IMR-90 (cell line): ENCODE measurements at regions not wholly inside any gene's neighbourhood (a gene's known extent, or its start where the extent isn't known, plus 50 kb on each side); places are given as distances from the start of the nearest gene placed in this dataset.

ENCODE experiments used
- ATAC-seq: fragments of 200-7000 bp; cut with Tn5 transposase; 2 replicates; pipeline ENCODE4 v1.9.1; 2020; ENCODE audit warnings: low read depth, mild to moderate bottlenecking, moderate library complexity
- BruUV-seq: library from RNA; stranded (reverse); fragments of 400-500 nt; replicated peaks from 2 replicates; lab custom pipeline; 2021; lab: Mats Ljungman, UMichigan
- CTCF ChIA-PET: fragments of 300-600 bp; formaldehyde crosslinking; extraction: SDS; loops from one replicate; lab custom pipeline; 2021; ENCODE audit warnings: antibody characterized with exemption; lab: Yijun Ruan, JAX
- POLR2A ChIA-PET: fragments of 300-600 bp; sonication (Branson Sonifier 250); formaldehyde crosslinking; loops from one replicate; lab custom pipeline; 2022; ENCODE audit warnings: antibody characterized with exemption; ENCODE audit not compliant: unreplicated experiment; lab: Charles Lee
- DNase-seq: peaks from one replicate; pipeline ENCODE4 v3.0.0; 2013
- H2AFZ ChIP-seq: replicated peaks from 2 replicates; pipeline ENCODE3; 2013; ENCODE audit warnings: low read length, mild to moderate bottlenecking; ENCODE audit not compliant: poor library complexity
- H2AK5ac ChIP-seq: 2 replicates; pipeline ENCODE4 v1.6.1; 2013; ENCODE audit warnings: low read depth, low read length, inconsistent platforms
- H2AK9ac ChIP-seq: replicated peaks from 2 replicates; pipeline ENCODE3; 2013; ENCODE audit warnings: mild to moderate bottlenecking, low read depth, low read length, moderate library complexity; ENCODE audit not compliant: poor library complexity
- H2BK120ac ChIP-seq: 2 replicates; pipeline ENCODE4 v1.6.1; 2013; ENCODE audit warnings: low read depth, low read length, inconsistent platforms
- H2BK15ac ChIP-seq: 3 replicates; pipeline ENCODE4 v1.6.1; 2013; ENCODE audit warnings: low read depth, low read length, inconsistent platforms
- H2BK20ac ChIP-seq: 2 replicates; pipeline ENCODE4 v1.6.1; 2013; ENCODE audit warnings: low read depth, mild to moderate bottlenecking, inconsistent platforms, low read length, moderate library complexity
- H2BK5ac ChIP-seq: 2 replicates; pipeline ENCODE4 v1.6.1; 2013; ENCODE audit warnings: mild to moderate bottlenecking, low read depth, low read length, inconsistent platforms; ENCODE audit not compliant: poor library complexity, severe bottlenecking
- H3K14ac ChIP-seq: replicated peaks from 2 replicates; pipeline ENCODE4 v1.6.1; 2013; ENCODE audit warnings: low read depth, low read length, inconsistent platforms
- H3K18ac ChIP-seq: 2 replicates; pipeline ENCODE4 v1.6.1; 2013; ENCODE audit warnings: low read depth, low read length, control low read depth
- H3K23ac ChIP-seq: 2 replicates; pipeline ENCODE4 v1.6.1; 2013; ENCODE audit warnings: low read depth, low read length, inconsistent platforms
- H3K27ac ChIP-seq: 2 replicates; pipeline ENCODE4 v1.5.1; 2013; ENCODE audit warnings: mild to moderate bottlenecking, control low read depth, low read length; ENCODE audit not compliant: insufficient read depth
- H3K27me3 ChIP-seq: 2 replicates; pipeline ENCODE4 v1.6.1; 2013; ENCODE audit warnings: low read length; ENCODE audit not compliant: control insufficient read depth, insufficient read depth
- H3K36me3 ChIP-seq: 2 replicates; pipeline ENCODE4 v1.6.1; 2013; ENCODE audit warnings: low read length, mixed read lengths; ENCODE audit not compliant: control insufficient read depth, insufficient read depth
- H3K4ac ChIP-seq: 2 replicates; pipeline ENCODE4 v1.6.1; 2013; ENCODE audit warnings: low read depth, low read length, inconsistent platforms
- H3K4me1 ChIP-seq: 2 replicates; pipeline ENCODE4 v1.6.1; 2013; ENCODE audit warnings: low read length, mixed read lengths; ENCODE audit not compliant: control insufficient read depth, insufficient read depth
- H3K4me2 ChIP-seq: 2 replicates; pipeline ENCODE4 v1.6.1; 2013; ENCODE audit warnings: low read depth, mild to moderate bottlenecking, control low read depth, low read length, moderate library complexity
- H3K4me3 ChIP-seq: 2 replicates; pipeline ENCODE4 v1.5.1; 2013; ENCODE audit warnings: low read depth, mild to moderate bottlenecking, control low read depth, low read length, moderate library complexity; ENCODE audit not compliant: insufficient read depth
- H3K56ac ChIP-seq: 2 replicates; pipeline ENCODE4 v1.6.1; 2013; ENCODE audit warnings: low read length, inconsistent platforms; ENCODE audit not compliant: insufficient read depth; ENCODE audit errors: extremely low read depth
- H3K79me1 ChIP-seq, 2 experiments: 2 replicates each; pipeline ENCODE4 v1.6.1; 2013; ENCODE audit warnings: low read length in 2 of 2, inconsistent platforms in 1 of 2, low read depth in 1 of 2
- H3K9ac ChIP-seq: 2 replicates; pipeline ENCODE4 v1.6.1; 2013; ENCODE audit warnings: low read depth, low read length, control low read depth
- H3K9me1 ChIP-seq: 2 replicates; pipeline ENCODE4 v1.6.1; 2013; ENCODE audit warnings: low read length, inconsistent platforms; ENCODE audit not compliant: insufficient read depth
- H3K9me3 ChIP-seq: 2 replicates; pipeline ENCODE4 v1.6.1; 2013; ENCODE audit warnings: low read length; ENCODE audit not compliant: control insufficient read depth, insufficient read depth
- H4K20me1 ChIP-seq: 2 replicates; pipeline ENCODE4 v1.6.1; 2013; ENCODE audit warnings: low read length, inconsistent platforms; ENCODE audit not compliant: insufficient read depth
- H4K5ac ChIP-seq: 2 replicates; pipeline ENCODE4 v1.6.1; 2013; ENCODE audit warnings: mild to moderate bottlenecking, low read depth, low read length, control low read depth
- H4K8ac ChIP-seq, 2 experiments: 2 replicates each; pipeline ENCODE4 v1.6.1; 2013; ENCODE audit warnings: low read depth in 2 of 2, low read length in 2 of 2, control low read depth in 1 of 2, inconsistent platforms in 1 of 2
- H4K91ac ChIP-seq: 2 replicates; pipeline ENCODE4 v1.6.1; 2013; ENCODE audit warnings: low read depth, low read length, inconsistent platforms; ENCODE audit not compliant: insufficient read depth
- BHLHE40 ChIP-seq: fragments of 150-350 bp; IDR thresholded peaks from 2 replicates; pipeline ENCODE4 v1.6.1; 2016; ENCODE audit warnings: mild to moderate bottlenecking, low read depth, low read length
- RCOR1 ChIP-seq: IDR thresholded peaks from 2 replicates; pipeline ENCODE4 v1.6.1; 2012; ENCODE audit warnings: mild to moderate bottlenecking, low read length, improper control_type of control experiment; ENCODE audit not compliant: insufficient replicate concordance
- dilution Hi-C: fragments of 300-500 bp; cut with HindIII; formaldehyde crosslinking; loops from one replicate; pipeline ENCODE4 v1.14.3; 2018; ENCODE audit warnings: low sequenced_read_pairs; ENCODE audit not compliant: unreplicated experiment
- in situ Hi-C: fragments of 300-500 bp; cut with MboI; formaldehyde crosslinking; loops from 3 replicates; pipeline ENCODE4 v1.14.3; 2019; ENCODE audit warnings: low sequenced_read_pairs, inconsistent platforms, mixed read lengths
- intact Hi-C: fragments of 100-400 bp; cut with micrococcal nuclease; formaldehyde crosslinking; loops from 2 replicates; pipeline ENCODE4 v1.10.0; 2022

GRCh38 chr21:27220416-27220815 is 253.5 kb upstream of the ADAMTS5 start:
- Histone ChIP-seq H3K4me2 (no peak overlapping the region), H4K20me1 (no peaks in the 10 kb centered on the region), H3K9ac (no peak overlapping the region), H2AFZ (no peak overlapping the region), H3K27ac (no peak overlapping the region), H3K14ac (peak overlapping the region; percentile 62; the same call in 1 of the 2 replicates), H3K4ac (peak overlapping the region; percentile 55; the same call in 1 of the 2 replicates), H2AK9ac (no peak overlapping the region), H3K27me3 (no peaks in the 10 kb centered on the region), H3K79me1 (no peaks in the 10 kb centered on the region), H3K36me3 (no peaks in the 10 kb centered on the region), H2AK5ac (no peak overlapping the region), H3K9me3 (no peaks in the 10 kb centered on the region), H2BK5ac (no peak overlapping the region), H4K5ac (peak overlapping the region; percentile 54; the same call in 1 of the 2 replicates), H3K56ac (no peak overlapping the region), H3K23ac (no peak overlapping the region), H4K8ac (no peak overlapping the region), H3K4me3 (no peak overlapping the region), H2BK15ac (peak overlapping the region; percentile 43; the same call in 1 of the 3 replicates), H2BK20ac (0 out of 2 replicates have a peak overlapping the region, but pooled peaks have one; percentile 11), H4K91ac (no peak overlapping the region; the same call in 1 of the 2 replicates), H3K4me1 (peaks cover 2% of the 10 kb centered on the region; the same call in 1 of the 2 replicates), H2BK120ac (peak overlapping the region; percentile 25; the same call in 1 of the 2 replicates), H3K18ac (peak overlapping the region; percentile 20; the same call in 1 of the 2 replicates), H3K9me1 (no peaks in the 10 kb centered on the region)
- ChIA-PET POLR2A (no interaction called here), CTCF (interaction anchor here (1.0 kb wide), 1 partner anchor 39 kb away, joined by 3 read pairs; no protein-coding TSS in a partner anchor)
- no TSS peak for BruUV-seq
- no peak for DNase-seq
- in situ Hi-C loops (no loop called here), intact Hi-C loops (loop anchor here (10.0 kb wide), 1 partner anchor 46 kb away; no protein-coding TSS in a partner anchor), dilution Hi-C loops (no loop called here)
- TF ChIP-seq BHLHE40 (no peak), RCOR1 (no peak)
- ATAC-seq, result no peak
